HEK293T (cell line): ENCODE measurements at regions not wholly inside any gene's neighbourhood (a gene's known extent, or its start where the extent isn't known, plus 50 kb on each side); places are given as distances from the start of the nearest gene placed in this dataset.

ENCODE experiments used
- CTCF ChIA-PET: fragments of 350-600 bp; formaldehyde crosslinking; extraction: SDS; loops from one replicate; lab custom pipeline; 2021; ENCODE audit warnings: antibody characterized with exemption, inconsistent platforms; lab: Yijun Ruan, JAX
- POLR2A ChIA-PET: fragments of 350-600 bp; formaldehyde crosslinking; extraction: SDS; loops from one replicate; lab custom pipeline; 2020; ENCODE audit warnings: antibody characterized with exemption, inconsistent platforms; lab: Yijun Ruan, JAX
- DNase-seq: peaks from one replicate; pipeline ENCODE4 v3.0.0; 2012; ENCODE audit warnings: mixed read lengths; ENCODE audit errors: extremely low spot score
- ARNT ChIP-seq: fragments of 450-650 bp; IDR thresholded peaks from 2 replicates; pipeline ENCODE4 v1.6.1; 2017; ENCODE audit warnings: mild to moderate bottlenecking
- BHLHE40 ChIP-seq: fragments of 450-650 bp; IDR thresholded peaks from 2 replicates; pipeline ENCODE4 v1.6.1; 2016; ENCODE audit warnings: mild to moderate bottlenecking, moderate library complexity, borderline replicate concordance
- CTBP1 ChIP-seq: fragments of 450-650 bp; IDR thresholded peaks from 2 replicates; pipeline ENCODE4 v1.6.1; 2016; ENCODE audit warnings: borderline replicate concordance
- ELF4 ChIP-seq: fragments of 450-650 bp; IDR thresholded peaks from 2 replicates; pipeline ENCODE4 v1.6.1; 2017; ENCODE audit warnings: antibody characterized with exemption
- FOXA1 ChIP-seq: fragments of 450-650 bp; IDR thresholded peaks from 2 replicates; pipeline ENCODE4 v1.6.1; 2016; ENCODE audit warnings: mild to moderate bottlenecking
- FOXK2 ChIP-seq: fragments of 450-650 bp; IDR thresholded peaks from 2 replicates; pipeline ENCODE4 v1.6.1; 2016; ENCODE audit warnings: mild to moderate bottlenecking
- FOXM1 ChIP-seq: fragments of 450-650 bp; IDR thresholded peaks from 2 replicates; pipeline ENCODE4 v1.6.1; 2017; ENCODE audit warnings: mild to moderate bottlenecking, borderline replicate concordance
- HDGF ChIP-seq: fragments of 450-650 bp; IDR thresholded peaks from 2 replicates; pipeline ENCODE4 v1.6.1; 2017; ENCODE audit warnings: antibody characterized with exemption, borderline replicate concordance
- L3MBTL2 ChIP-seq: fragments of 450-650 bp; conservative IDR thresholded peaks from 2 replicates; pipeline ENCODE4 v1.6.1; 2016; ENCODE audit warnings: mild to moderate bottlenecking
- LEF1 ChIP-seq: fragments of 450-650 bp; IDR thresholded peaks from 2 replicates; pipeline ENCODE4 v1.6.1; 2017; ENCODE audit warnings: mild to moderate bottlenecking, borderline replicate concordance
- NFRKB ChIP-seq: fragments of 450-650 bp; IDR thresholded peaks from 2 replicates; pipeline ENCODE4 v1.6.1; 2016; ENCODE audit warnings: mild to moderate bottlenecking, moderate library complexity
- SP1 ChIP-seq: fragments of 450-650 bp; IDR thresholded peaks from 2 replicates; pipeline ENCODE4 v1.6.1; 2017
- SUZ12 ChIP-seq: fragments of 450-650 bp; IDR thresholded peaks from 2 replicates; pipeline ENCODE4 v1.6.1; 2016; ENCODE audit warnings: mild to moderate bottlenecking
- TARDBP ChIP-seq: fragments of 450-650 bp; IDR thresholded peaks from 2 replicates; pipeline ENCODE4 v1.6.1; 2016
- ZNF384 ChIP-seq: fragments of 450-650 bp; IDR thresholded peaks from 2 replicates; pipeline ENCODE4 v1.6.1; 2016
- TF ChIP-seq, protein P1 (sequence below): fragments of 450-650 bp; IDR thresholded peaks from 2 replicates; pipeline ENCODE4 v1.6.1; 2016

DNA sequence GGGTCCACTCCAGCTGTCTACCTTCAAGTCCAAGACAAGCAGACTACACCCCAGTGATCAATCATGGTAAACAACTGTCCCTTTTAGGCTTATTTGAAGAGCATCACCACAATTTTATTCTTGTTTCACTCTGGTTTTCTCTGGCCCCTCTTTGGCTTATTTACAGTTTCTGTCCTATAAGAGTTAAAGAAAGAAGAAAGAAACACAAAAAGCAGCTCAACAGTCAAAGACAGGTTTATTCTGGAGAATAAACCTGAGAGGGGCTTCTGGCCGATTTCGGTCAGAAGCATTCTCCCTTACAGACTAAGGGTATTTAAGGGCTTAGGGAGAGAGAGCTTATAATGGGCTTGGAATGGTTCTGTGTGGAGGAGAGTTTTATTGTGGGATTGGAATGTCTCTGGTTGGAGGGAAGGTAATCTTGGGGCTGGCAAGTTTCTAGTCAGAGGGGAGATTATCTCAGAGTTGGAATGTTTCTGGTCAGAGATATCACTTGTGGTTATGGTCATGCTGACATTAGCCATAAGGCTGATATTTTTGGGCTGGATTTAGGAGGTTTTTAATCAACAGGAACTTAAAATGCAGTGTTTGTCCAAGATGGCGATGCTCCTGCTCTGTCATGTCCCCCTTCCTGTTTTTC lies 161.0 kb downstream of the URB2 start:
- CTCF ChIA-PET, result interaction anchor here (0.6 kb wide), 1 partner anchor 310 kb away, joined by 3 read pairs; no protein-coding TSS in a partner anchor
- no peak for DNase-seq
- POLR2A ChIA-PET, result no interaction called here
- TF ChIP-seq HDGF, result no peak
- TF ChIP-seq SUZ12, result no peak
- TF ChIP-seq ELF4, result no peak
- TF ChIP-seq FOXA1, result no peak
- TF ChIP-seq CTBP1, result no peak
- TF ChIP-seq L3MBTL2, result no peak
- TF ChIP-seq ARNT, result no peak
- TF ChIP-seq BHLHE40, result no peak
- TF ChIP-seq FOXK2, result no peak
- TF ChIP-seq FOXM1, result no peak
- TF ChIP-seq SP1, result no peak
- no peak for TF ChIP-seq ZNF384
- TF ChIP-seq NFRKB, result no peak
- TF ChIP-seq, protein P1, sequence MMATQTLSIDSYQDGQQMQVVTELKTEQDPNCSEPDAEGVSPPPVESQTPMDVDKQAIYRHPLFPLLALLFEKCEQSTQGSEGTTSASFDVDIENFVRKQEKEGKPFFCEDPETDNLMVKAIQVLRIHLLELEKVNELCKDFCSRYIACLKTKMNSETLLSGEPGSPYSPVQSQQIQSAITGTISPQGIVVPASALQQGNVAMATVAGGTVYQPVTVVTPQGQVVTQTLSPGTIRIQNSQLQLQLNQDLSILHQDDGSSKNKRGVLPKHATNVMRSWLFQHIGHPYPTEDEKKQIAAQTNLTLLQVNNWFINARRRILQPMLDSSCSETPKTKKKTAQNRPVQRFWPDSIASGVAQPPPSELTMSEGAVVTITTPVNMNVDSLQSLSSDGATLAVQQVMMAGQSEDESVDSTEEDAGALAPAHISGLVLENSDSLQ, result no peak

DNA sequence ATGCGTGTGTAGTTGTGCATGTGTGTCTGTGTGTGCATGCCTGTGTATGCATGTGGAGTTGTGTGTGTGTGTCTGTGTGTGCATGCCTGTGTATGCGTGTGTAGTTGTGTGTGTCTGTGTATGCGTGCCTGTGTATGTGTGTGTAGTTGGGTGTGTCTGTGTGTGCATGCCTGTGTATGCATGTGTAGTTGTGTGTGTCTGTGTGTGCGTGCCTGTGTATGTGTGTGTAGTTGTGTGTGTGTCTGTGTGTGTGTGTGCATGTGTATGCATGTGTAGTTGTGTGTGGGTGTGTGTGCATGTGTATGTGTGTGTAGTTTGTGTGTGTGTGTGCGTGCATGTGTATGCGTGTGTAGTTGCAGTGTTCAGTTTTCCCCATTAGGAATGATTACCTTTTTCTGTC lies 162.0 kb downstream of the URB2 start:
- TF ChIP-seq ZNF384, result no peak
- TF ChIP-seq BHLHE40, result no peak
- TF ChIP-seq FOXA1, result no peak
- TF ChIP-seq L3MBTL2, result no peak
- no peak for TF ChIP-seq SP1
- no peak for TF ChIP-seq ELF4
- TF ChIP-seq, protein P1, result no peak
- no peak for TF ChIP-seq TARDBP
- TF ChIP-seq CTBP1, result no peak
- no peak for TF ChIP-seq FOXM1
- no peak for TF ChIP-seq LEF1
- no peak for TF ChIP-seq SUZ12
- TF ChIP-seq HDGF, result no peak
- TF ChIP-seq ARNT, result no peak
- no peak for TF ChIP-seq FOXK2
- CTCF ChIA-PET, result no interaction called here
- no peak for DNase-seq
- POLR2A ChIA-PET, result no interaction called here

DNA sequence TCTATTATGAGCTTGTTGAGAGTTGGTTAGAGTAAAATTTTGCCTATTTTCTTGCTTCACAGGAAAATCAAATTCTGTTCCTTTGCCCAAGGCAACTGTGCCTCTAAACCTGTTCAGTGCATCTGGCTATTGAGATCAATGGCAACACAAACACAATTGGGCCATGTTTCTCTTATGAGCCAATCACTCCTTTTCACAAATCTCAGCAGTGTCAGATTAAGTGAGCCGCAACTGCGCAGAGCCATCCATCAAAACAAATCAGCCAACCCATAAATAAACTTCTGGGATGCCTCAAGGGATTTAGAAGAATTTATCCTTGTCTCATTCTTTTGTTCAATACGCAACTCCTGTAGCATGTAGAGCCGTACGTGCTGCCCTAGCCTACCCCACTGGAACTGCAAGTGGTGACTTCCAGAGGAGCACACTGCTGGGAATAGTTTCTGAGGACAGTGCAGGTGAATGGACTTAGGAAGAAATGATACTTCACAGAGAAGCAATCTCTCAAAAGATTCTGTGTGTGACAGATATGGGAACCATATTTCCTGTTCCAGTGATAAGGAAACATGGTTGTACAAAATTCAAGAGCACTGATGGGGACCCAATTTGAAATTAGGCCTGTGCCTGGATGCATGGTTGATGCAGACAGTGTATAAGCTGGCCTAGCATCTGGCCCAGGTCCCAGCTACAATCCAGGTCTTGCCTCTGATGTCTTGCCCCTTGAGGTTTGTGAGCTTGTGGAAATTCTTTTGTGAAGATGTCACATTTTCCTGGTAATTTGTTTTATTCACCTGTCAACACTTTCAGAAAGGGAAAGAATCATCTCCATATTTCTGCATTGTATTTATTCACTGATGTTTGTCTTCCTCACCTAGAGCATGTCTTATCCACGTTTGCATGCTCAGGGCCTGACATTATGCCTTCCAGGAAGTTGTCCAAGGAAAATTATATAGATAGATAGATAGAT lies 166.2 kb downstream of the URB2 start:
- DNase-seq, result no peak
- TF ChIP-seq LEF1, result no peak
- no peak for TF ChIP-seq TARDBP
- no peak for TF ChIP-seq CTBP1
- TF ChIP-seq SP1, result no peak
- TF ChIP-seq FOXA1, result no peak
- TF ChIP-seq ARNT, result no peak
- no peak for TF ChIP-seq FOXM1
- TF ChIP-seq ZNF384, result no peak
- TF ChIP-seq NFRKB, result no peak
- no peak for TF ChIP-seq L3MBTL2
- TF ChIP-seq ELF4, result no peak
- no peak for TF ChIP-seq HDGF
- no peak for TF ChIP-seq FOXK2
- no peak for TF ChIP-seq SUZ12
- TF ChIP-seq BHLHE40, result no peak
- TF ChIP-seq, protein P1, result no peak
- CTCF ChIA-PET, result interaction anchor here (0.7 kb wide), 1 partner anchor 73 kb away, joined by 3 read pairs; no protein-coding TSS in a partner anchor

DNA sequence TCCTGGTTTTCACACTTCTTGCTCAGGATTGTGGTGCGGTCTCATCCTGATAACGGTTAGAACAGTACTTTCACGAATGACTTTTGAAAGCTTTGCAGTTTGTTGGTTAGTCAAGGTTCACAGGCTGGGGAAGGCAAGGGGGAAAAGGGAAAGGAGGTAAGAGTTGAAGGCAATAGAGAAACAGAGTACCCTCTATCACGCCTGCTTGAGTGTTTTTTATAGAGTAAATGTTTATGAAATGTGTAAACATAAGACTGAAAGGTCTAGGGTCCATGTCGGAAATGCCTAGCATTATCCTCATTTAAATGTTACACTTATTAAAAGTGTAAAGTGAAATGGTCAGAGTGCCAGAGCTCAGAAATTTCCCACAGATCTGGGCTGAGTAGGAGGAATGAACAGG lies 167.4 kb downstream of the URB2 start:
- POLR2A ChIA-PET, result no interaction called here
- DNase-seq, result no peak
- no peak for TF ChIP-seq SP1
- CTCF ChIA-PET, result interaction anchor here (0.9 kb wide), 1 partner anchor 55 kb away, joined by 3 read pairs; no protein-coding TSS in a partner anchor

More for the DNA sequence above, 166.2 kb downstream of the URB2 start:
- POLR2A ChIA-PET, result no interaction called here

DNA sequence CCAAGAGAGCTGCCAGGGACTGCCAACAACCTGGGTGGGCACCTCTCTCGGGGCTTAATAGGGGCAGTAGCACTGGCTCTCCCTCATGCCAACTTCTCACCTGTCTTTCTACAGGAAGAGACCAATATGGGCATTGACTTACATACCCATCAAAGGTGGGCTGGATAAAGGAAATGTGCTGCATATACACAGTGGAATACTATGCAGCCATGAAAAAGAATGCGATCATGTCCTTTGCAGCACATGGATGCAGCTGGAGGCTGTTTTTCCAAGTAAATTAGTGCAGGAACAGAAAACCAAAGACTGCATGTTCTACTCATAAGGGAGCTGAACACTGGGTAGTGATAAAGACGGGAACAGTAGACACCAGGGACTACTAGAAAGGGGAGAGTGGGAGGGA lies 172.5 kb downstream of the URB2 start:
- ChIA-PET CTCF (no interaction called here), POLR2A (no interaction called here)
- TF ChIP-seq ARNT (no peak), TARDBP (no peak), L3MBTL2 (no peak), NFRKB (no peak), HDGF (no peak), ELF4 (no peak), CTBP1 (no peak)
- TF ChIP-seq, protein P1, result no peak
- no peak for DNase-seq
